IgD-negative memory B cell (primary cell): ENCODE measurements at regions not wholly inside any gene's neighbourhood (a gene's known extent, or its start where the extent isn't known, plus 50 kb on each side); places are given as distances from the start of the nearest gene placed in this dataset.
"Not testable (repeated sequence)": the region's sequence is repeated elsewhere in the genome, so short reads cannot be mapped to it uniquely, and the experiment has no call there.

Source experiments
- H3K27ac Mint-ChIP-seq, 3 donors: one replicate each; pipeline ENCODE4 v1.8.0; 2020 to 2022; ENCODE audit warnings: mild to moderate bottlenecking in 3 of 3, mixed read lengths in 3 of 3, moderate library complexity in 1 of 3
- H3K27me3 Mint-ChIP-seq: one replicate; pipeline ENCODE4 v1.8.0; 2021; ENCODE audit warnings: mixed read lengths
- H3K36me3 Mint-ChIP-seq: one replicate; pipeline ENCODE4 v1.8.0; 2020; ENCODE audit warnings: mild to moderate bottlenecking, mixed read lengths
- H3K4me1 Mint-ChIP-seq, 3 donors: one replicate each; pipeline ENCODE4 v1.8.0; 2020 to 2022; ENCODE audit warnings: mixed read lengths in 3 of 3, mild to moderate bottlenecking in 1 of 3
- H3K4me3 Mint-ChIP-seq, 4 donors: one replicate each; pipeline ENCODE4 v1.8.0; 2020 to 2022; ENCODE audit warnings: mild to moderate bottlenecking in 4 of 4, mixed read lengths in 4 of 4, moderate library complexity in 3 of 4
- H3K9me3 Mint-ChIP-seq, 3 donors: one replicate each; pipeline ENCODE4 v1.8.0; 2020 to 2021; ENCODE audit warnings: mixed read lengths in 3 of 3, mild to moderate bottlenecking in 1 of 3

DNA sequence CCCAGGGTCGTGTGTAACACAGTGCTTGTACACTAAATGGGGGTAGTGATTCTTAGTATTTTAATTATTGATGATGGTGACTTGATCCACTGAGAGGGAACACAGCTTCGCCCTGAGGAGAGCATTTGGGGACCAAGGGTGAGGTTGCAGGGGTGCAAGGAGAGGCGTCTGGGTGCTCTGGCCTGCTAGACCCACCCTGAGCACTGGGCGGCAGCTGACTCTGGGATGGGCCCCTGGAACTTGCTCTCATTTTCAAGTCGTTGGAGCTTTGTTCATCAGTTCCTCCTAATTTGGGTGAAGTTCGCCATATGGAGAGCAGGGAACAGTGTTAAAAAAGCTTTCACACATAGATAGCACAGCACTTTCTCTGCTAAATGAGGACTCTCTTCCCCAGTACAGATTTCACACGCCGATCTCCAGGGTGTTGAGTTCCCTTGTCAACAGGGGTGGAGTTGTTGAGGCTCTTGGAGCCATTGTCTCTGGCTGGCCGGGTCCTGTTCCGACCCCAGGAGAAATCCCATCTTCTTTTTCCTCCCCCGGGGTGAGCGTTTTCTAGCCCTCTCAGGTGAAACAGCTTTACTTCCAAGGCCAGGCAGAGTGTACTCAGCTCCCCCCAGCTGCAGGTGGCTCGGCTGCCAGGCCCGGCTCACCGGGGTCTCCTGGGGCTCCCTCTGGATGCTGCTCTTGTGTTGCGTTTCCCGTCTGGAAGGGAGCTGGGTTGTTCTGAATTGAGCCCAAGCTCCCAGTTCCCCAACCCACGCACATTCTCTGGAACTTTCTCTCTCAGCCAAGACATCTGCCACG is 367.4 kb downstream of the RPS6KC1 start:
- no peak overlapping the region for H3K4me3 Mint-ChIP-seq
- H3K4me1 Mint-ChIP-seq: peaks cover 0 to 2% (median 0%) of the 10 kb centered on the region in 3 donors
- H3K27me3 Mint-ChIP-seq: peaks cover 4% of the 10 kb centered on the region
- H3K27ac Mint-ChIP-seq: no peak overlapping the region
- peaks cover 0 to 6% (median 3%) of the 10 kb centered on the region in 3 donors for H3K9me3 Mint-ChIP-seq
- H3K36me3 Mint-ChIP-seq: no peaks in the 10 kb centered on the region

DNA sequence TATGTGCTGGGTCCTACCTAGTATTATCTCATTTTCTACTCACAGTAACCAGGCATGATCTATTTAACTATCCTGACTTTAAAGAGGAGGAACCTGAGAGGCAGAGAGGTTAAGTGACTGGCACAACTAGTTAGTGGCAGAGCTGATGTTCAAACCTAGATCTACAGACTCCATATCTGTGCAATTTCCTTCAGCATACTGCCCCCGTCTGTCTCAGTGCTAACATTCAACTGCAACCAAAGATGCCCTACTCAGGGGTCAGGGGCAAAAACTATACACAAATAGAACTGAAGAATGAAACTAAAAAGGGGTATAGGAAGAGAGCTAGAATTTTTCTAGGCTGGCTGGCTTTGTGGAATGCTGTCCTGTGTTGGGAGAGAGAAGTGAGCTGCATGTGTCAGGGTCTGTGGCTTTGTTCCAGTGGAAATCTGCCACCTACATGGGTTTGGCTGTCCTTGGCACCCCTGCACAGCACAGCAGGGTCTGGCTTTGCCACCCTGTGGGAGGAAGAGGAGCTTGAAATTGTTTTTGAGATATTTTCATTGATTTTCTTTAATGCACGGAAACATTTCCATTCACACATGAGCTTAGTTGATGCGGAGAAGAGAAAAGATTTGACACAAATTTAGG is 368.5 kb downstream of the RPS6KC1 start:
- Mint-ChIP-seq H3K27me3 (peaks cover 4% of the 10 kb centered on the region), H3K9me3 (peaks cover 0 to 8% (median 6%) of the 10 kb centered on the region in 3 donors), H3K4me1 (peaks cover 0 to 2% (median 0%) of the 10 kb centered on the region in 3 donors), H3K36me3 (peaks cover 2% of the 10 kb centered on the region), H3K27ac (no peak overlapping the region), H3K4me3 (no peak overlapping the region)

DNA sequence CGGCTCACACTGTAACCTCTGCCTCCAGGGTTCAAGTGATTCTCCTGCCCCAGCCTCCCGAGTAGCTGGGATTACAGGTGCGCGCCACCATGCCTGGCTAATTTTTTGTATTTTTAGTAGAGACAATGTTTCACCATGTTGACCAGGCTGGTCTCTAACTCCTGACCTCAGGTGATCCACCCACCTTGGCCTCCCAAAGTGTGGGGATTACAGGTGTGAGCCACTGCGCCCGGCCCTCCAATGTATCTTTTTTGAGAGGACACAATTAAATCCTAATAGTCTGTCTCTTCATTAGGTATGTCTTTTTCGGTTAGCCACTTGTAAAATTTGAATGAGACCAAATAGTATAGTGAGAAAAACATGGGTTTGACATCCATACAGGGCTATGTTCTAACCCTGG is 370.1 kb downstream of the RPS6KC1 start:
- not testable (repeated sequence) for H3K4me1 Mint-ChIP-seq, H3K36me3 Mint-ChIP-seq, H3K9me3 Mint-ChIP-seq, H3K4me3 Mint-ChIP-seq, H3K27ac Mint-ChIP-seq, H3K27me3 Mint-ChIP-seq

DNA sequence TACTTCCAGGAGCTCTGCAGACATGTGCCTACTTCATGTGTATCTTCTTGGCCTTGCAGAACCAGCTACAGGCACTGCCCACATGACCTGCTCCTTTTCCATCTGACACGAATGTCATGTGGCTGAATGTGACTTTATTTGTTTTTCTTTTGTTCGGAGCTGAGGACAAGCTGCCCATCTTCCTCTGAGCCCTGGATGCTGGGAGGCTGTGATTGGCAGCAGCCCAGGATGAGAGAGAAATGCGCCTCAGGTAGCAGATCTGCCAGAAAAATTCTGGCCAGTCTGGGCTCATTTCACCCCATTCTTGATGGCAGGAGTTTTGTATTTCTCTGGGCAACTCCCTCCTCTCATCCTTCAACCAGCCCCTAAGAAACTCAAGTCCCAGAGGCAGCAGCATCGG is 372.0 kb downstream of the RPS6KC1 start:
- H3K27ac Mint-ChIP-seq: no peak overlapping the region
- H3K4me3 Mint-ChIP-seq: no peak overlapping the region
- H3K9me3 Mint-ChIP-seq: peaks cover 0 to 5% (median 4%) of the 10 kb centered on the region in 3 donors
- H3K4me1 Mint-ChIP-seq: peaks cover 0 to 1% (median 0%) of the 10 kb centered on the region in 3 donors
- peaks cover 2% of the 10 kb centered on the region for H3K36me3 Mint-ChIP-seq
- H3K27me3 Mint-ChIP-seq: peaks cover 2% of the 10 kb centered on the region

DNA sequence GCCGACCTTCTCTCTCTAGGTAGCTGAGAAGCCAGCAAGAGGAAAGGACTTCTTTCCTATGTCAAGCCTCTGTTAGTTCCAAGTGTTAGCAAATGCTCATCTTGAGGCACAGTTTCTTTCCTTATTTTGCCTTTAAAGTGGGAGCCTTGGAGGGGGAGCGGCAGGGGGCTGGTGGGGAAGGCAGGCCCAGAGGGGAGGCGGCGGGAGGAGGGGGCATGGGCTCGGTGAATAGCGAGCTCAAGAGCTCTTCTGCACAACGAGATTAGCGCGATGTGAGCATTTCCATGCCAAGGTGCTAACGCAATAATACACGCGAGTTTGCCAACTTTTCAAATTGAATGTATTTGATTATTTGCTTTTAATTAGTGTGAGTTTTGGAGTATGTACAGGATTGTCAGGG is 372.6 kb downstream of the RPS6KC1 start:
- peak overlapping the region in 1 of 4 donors; percentile 27 for H3K4me3 Mint-ChIP-seq
- H3K4me1 Mint-ChIP-seq: no peaks in the 10 kb centered on the region
- peaks cover 2% of the 10 kb centered on the region for H3K36me3 Mint-ChIP-seq
- H3K9me3 Mint-ChIP-seq: peaks cover 0 to 5% (median 3%) of the 10 kb centered on the region in 3 donors
- no peak overlapping the region for H3K27ac Mint-ChIP-seq
- peaks cover 2% of the 10 kb centered on the region for H3K27me3 Mint-ChIP-seq

DNA sequence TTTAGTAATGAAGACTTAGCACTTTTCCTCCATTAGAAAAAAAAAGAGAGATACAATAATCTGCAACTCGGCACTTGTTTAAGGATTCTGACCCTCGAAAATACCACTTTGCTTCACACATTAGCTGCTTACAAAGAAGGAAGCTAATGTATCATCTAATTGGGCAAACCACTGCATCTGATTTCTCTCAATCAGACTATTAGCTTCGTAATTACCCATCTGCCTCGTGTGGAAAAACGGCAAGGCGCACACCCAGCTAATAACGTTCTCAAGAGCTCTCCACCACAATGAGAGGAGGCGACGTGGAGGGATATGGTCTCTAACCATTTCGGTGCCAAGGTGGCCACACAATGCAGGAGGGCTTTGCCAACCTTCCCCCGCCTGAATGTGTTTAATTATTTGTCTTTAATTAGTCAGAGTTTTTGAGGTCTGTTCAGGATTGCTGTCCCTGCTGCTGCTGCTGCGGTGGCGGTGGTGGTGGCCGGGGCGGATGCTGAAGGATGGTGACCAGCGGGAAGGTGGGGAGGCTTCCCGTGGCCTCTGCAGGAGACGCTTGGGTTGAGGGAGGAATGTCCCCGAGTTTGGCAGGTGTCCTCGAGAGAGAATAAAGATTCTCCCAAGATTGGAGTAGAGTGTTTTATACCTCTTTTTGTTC is 374.5 kb downstream of the RPS6KC1 start:
- Mint-ChIP-seq H3K36me3 (peaks cover 2% of the 10 kb centered on the region), H3K27me3 (peaks cover 2% of the 10 kb centered on the region), H3K4me3 (no peak overlapping the region), H3K27ac (no peak overlapping the region), H3K4me1 (no peaks in the 10 kb centered on the region), H3K9me3 (peaks cover 0 to 5% (median 3%) of the 10 kb centered on the region in 3 donors)

DNA sequence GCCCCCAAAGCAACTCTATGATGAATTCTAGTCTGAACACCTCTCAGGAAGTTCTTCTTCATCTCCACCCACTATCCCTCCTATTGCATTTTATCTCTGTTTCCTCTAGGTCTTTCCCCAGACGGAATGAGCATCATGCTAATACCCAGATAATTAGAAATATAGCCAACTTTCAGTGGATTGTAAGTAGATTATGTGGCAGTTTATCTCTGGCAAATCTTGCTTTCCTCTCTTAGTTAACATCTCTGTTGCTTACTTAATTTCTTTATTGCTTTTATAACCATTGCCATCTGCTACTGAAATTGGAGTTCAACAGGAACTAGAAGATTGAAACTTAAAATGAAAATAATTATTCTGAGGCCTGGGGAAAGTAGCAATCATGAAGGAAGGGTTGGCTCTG is 378.6 kb downstream of the RPS6KC1 start:
- Mint-ChIP-seq H3K4me1 (no peaks in the 10 kb centered on the region), H3K27me3 (no peaks in the 10 kb centered on the region), H3K27ac (no peak overlapping the region), H3K9me3 (peaks cover 0 to 2% (median 0%) of the 10 kb centered on the region in 3 donors), H3K4me3 (no peak overlapping the region), H3K36me3 (no peaks in the 10 kb centered on the region)

DNA sequence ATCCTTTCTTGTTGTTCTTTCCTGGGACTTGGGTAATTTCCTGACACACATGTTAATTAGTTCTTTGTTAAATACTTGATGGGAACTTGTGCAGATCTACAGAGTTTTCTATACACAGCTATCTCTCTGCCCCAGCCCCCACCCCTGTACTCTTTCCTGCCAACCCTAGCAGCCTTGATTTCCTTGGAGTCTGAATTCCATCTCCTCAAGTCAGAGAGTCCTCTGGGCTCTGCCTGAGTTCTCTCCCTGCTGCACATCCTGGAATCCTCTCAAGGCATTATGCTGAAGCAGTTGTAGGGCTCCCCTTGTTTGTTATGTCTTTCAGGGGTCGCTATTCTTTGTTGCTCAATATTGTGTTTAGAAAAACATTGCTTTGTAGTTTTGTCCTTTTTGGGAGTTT is 384.7 kb downstream of the RPS6KC1 start:
- Mint-ChIP-seq H3K27ac (no peak overlapping the region), H3K9me3 (peaks cover 0 to 7% (median 5%) of the 10 kb centered on the region in 3 donors), H3K4me3 (no peak overlapping the region), H3K27me3 (peaks cover 2% of the 10 kb centered on the region), H3K4me1 (no peaks in the 10 kb centered on the region), H3K36me3 (no peaks in the 10 kb centered on the region)

DNA sequence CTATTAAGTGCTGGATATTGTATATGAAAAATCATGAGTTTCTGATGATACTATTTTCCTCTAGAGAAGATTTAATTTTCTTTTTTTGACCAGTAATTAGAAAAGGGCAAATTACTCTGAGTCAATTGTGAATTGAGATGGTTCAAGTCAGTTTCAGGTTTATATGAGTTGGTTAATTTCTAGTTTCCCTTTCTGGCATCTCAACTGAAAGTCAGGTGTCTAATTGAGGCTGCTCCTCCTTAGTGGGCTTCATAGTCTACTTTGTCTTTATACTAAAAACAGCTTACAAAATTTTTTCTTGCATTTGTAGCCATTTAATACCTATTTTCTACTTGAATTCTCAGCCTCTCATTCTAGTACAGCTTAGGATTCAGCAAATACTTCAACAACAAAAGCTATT is 387.3 kb downstream of the RPS6KC1 start:
- no peaks in the 10 kb centered on the region for H3K36me3 Mint-ChIP-seq
- peaks cover 2% of the 10 kb centered on the region for H3K27me3 Mint-ChIP-seq
- no peak overlapping the region for H3K4me3 Mint-ChIP-seq
- no peak overlapping the region for H3K27ac Mint-ChIP-seq
- H3K4me1 Mint-ChIP-seq: no peaks in the 10 kb centered on the region
- H3K9me3 Mint-ChIP-seq: peaks cover 0 to 9% (median 7%) of the 10 kb centered on the region in 3 donors

DNA sequence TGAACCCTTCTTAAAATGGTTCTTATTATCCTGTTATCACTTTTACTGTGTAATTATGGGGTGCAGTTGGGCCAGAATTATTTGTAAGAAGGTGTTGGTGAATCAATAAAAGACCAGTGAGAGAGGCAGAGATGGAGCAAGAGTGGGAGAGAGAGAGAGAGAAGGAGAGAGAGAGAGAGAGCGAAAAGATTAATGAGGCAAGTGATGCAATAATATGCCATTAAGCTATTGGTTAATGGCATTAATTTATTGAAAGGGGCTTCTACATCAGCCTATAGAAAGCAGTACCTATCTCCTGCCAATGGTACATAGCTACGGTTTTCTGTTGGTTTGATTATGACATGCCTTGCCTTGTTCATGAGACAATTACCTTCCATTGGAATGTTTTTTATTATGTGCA is 388.7 kb downstream of the RPS6KC1 start:
- Mint-ChIP-seq H3K9me3 (peaks cover 1 to 7% (median 7%) of the 10 kb centered on the region in 3 donors), H3K4me1 (no peaks in the 10 kb centered on the region), H3K36me3 (no peaks in the 10 kb centered on the region), H3K27ac (no peak overlapping the region), H3K4me3 (no peak overlapping the region), H3K27me3 (peaks cover 2% of the 10 kb centered on the region)

DNA sequence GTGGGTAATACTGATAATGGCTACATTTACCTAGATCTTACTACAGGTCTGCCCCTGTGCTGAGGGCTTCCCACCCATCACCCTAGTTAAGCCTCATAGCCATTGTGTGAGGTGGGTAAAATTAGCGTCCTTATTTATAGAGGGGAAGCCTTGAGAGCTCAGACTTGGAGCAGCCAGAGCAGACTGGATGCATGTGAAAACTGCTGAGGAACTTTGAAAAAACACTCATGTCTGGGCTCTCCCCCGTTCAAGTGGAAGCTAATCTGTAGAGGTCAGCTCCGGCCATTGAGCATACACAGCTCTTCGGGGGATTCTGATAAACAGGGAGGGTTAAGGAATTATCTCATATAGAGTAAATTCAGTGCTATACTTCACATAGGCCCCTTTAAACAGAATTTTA is 389.7 kb downstream of the RPS6KC1 start:
- peaks cover 2% of the 10 kb centered on the region for H3K27me3 Mint-ChIP-seq

DNA sequence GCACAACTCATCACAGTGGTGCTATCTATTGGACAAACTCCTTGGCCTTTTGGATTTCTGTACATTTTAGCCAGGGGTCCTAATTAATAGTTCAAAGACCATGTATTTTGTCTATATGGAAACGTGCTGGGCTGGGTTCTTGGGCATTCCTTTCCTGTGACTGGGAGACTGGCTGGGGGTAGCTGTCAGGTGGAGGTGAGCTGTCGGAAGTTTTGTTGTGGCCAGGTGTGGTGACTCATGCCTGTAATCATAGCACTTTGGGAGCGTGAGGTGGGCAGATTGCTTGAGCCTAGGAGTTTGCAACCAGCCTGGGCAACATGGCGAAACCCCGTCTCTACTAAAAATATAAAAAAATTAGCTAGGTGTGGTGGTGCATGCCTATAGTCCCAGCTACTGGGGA is 392.4 kb downstream of the RPS6KC1 start:
- no peaks in the 10 kb centered on the region for H3K4me1 Mint-ChIP-seq
- H3K27ac Mint-ChIP-seq: no peak overlapping the region
- peaks cover 2% of the 10 kb centered on the region for H3K27me3 Mint-ChIP-seq
- H3K36me3 Mint-ChIP-seq: no peaks in the 10 kb centered on the region
- peaks cover 1 to 8% (median 7%) of the 10 kb centered on the region in 3 donors for H3K9me3 Mint-ChIP-seq
- no peak overlapping the region for H3K4me3 Mint-ChIP-seq

More for the DNA sequence above, 389.7 kb downstream of the RPS6KC1 start:
- Mint-ChIP-seq H3K4me1 (no peaks in the 10 kb centered on the region), H3K9me3 (peaks cover 1 to 8% (median 7%) of the 10 kb centered on the region in 3 donors), H3K36me3 (no peaks in the 10 kb centered on the region), H3K4me3 (no peak overlapping the region), H3K27ac (no peak overlapping the region)

DNA sequence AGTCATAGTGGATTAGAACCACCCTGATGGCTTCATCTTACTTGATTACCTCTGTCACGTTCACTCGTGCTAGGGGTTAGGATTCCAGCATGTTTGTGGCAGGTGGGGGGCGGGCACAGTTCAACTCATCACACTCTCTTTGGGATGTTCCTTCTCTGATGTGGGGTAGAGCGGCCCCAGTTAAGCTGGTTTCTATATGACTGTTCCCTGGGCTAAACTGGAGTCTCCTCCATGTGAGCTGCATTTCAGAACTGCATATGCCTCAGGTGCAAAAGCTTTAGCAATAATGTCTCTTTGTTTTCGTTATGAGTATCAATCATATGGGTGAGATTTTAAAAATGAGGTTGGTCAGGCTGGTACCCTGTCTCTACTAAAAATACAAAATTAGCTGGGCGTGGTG is 393.2 kb downstream of the RPS6KC1 start:
- H3K9me3 Mint-ChIP-seq: peaks cover 1 to 6% (median 4%) of the 10 kb centered on the region in 3 donors
- no peaks in the 10 kb centered on the region for H3K36me3 Mint-ChIP-seq
- peaks cover 2% of the 10 kb centered on the region for H3K27me3 Mint-ChIP-seq
- H3K4me1 Mint-ChIP-seq: no peaks in the 10 kb centered on the region
- no peak overlapping the region for H3K4me3 Mint-ChIP-seq
- H3K27ac Mint-ChIP-seq: no peak overlapping the region

DNA sequence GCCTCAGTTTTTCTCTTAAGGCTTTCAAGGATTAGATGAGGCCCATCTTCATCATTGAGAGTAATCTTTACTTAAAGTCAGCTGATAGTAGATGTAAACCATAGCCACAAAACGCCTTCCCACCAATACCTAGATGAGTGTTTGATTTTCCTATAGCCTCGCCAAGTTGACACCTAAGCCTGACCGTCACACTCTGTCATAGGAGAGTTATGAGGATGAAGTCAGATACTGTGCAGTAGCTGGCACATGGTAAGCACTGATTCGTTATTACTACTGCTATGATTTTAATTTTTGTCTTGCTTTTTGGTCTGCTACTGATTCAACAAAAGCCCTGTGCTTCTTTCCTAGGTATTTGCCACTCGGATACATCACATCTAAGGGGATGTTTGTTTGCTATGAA is 395.5 kb downstream of the RPS6KC1 start:
- Mint-ChIP-seq H3K4me1 (no peaks in the 10 kb centered on the region), H3K4me3 (no peak overlapping the region), H3K27me3 (peaks cover 3% of the 10 kb centered on the region), H3K36me3 (no peaks in the 10 kb centered on the region), H3K27ac (no peak overlapping the region), H3K9me3 (peaks cover 0 to 3% (median 1%) of the 10 kb centered on the region in 3 donors)

DNA sequence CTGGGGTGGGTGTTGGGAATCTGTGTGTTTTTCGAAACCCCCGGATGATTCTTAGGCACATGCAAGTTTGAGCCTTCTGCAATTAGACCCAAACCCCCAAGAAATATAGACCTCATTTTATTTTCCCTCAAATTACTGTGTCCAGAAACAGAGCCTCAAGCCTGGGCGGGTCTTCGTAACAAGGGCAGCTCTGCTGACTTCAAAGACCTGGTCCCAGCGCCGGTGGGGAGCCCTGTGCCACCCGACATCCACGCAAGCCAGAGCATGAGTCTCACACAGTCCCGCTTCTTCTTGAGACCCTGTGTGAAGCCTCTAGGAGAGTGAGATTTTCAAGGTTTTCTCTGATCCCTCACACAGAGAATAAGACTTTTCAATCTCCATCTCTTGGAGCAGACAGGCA is 397.3 kb downstream of the RPS6KC1 start:
- Mint-ChIP-seq H3K4me1 (no peaks in the 10 kb centered on the region), H3K27ac (no peak overlapping the region), H3K27me3 (peaks cover 3% of the 10 kb centered on the region), H3K9me3 (peaks cover 0 to 2% (median 1%) of the 10 kb centered on the region in 3 donors), H3K36me3 (no peaks in the 10 kb centered on the region), H3K4me3 (no peak overlapping the region)
